Neural cell (in vitro differentiated cells): ENCODE measurements at regions not wholly inside any gene's neighbourhood (a gene's known extent, or its start where the extent isn't known, plus 50 kb on each side); places are given as distances from the start of the nearest gene placed in this dataset.

Experiments used
- H2AFZ ChIP-seq: fragments of 200-600, 300-800 bp; sonication (generic), shearing (Covaris generic); 2 replicates; pipeline ENCODE4 v1.6.0; 2014; ENCODE audit warnings: low read depth, mild to moderate bottlenecking, antibody characterized with exemption, low read length, moderate library complexity
- H3F3A ChIP-seq: fragments of 200-600 bp; shearing (Covaris generic); 2 replicates; pipeline ENCODE4 v1.6.1; 2016; ENCODE audit warnings: mild to moderate bottlenecking, moderate library complexity, mixed read lengths, antibody characterized with exemption, low read length; ENCODE audit not compliant: insufficient read depth, poor library complexity, severe bottlenecking
- H3K27ac ChIP-seq: fragments of 200-600, 300-800 bp; sonication (generic), shearing (Covaris generic); 2 replicates; pipeline ENCODE4 v1.5.1; 2014; ENCODE audit warnings: mild to moderate bottlenecking, low read length, moderate library complexity
- H3K27me3 ChIP-seq: fragments of 300-800, 200-600 bp; sonication (generic), shearing (Covaris generic); 2 replicates; pipeline ENCODE4 v1.6.0; 2014; ENCODE audit warnings: mild to moderate bottlenecking, low read depth, low read length, moderate library complexity; ENCODE audit not compliant: insufficient read depth
- H3K36me3 ChIP-seq: fragments of 300-800, 200-600 bp; sonication (generic), shearing (Covaris generic); 2 replicates; pipeline ENCODE4 v1.5.1; 2014; ENCODE audit warnings: mild to moderate bottlenecking, antibody characterized with exemption, low read length, moderate library complexity; ENCODE audit not compliant: insufficient read depth
- H3K4me2 ChIP-seq: fragments of 300-800, 200-600 bp; sonication (generic), shearing (Covaris generic); 2 replicates; pipeline ENCODE4 v1.6.0; 2014; ENCODE audit warnings: mild to moderate bottlenecking, low read length
- H3K4me3 ChIP-seq: fragments of 300-800, 200-600 bp; sonication (generic), shearing (Covaris generic); 2 replicates; pipeline ENCODE4 v1.5.1; 2014; ENCODE audit warnings: mild to moderate bottlenecking, low read length, moderate library complexity
- H3K79me2 ChIP-seq: fragments of 200-600 bp; shearing (Covaris generic); replicated peaks from 2 replicates; pipeline ENCODE4 v1.6.0; 2014; ENCODE audit warnings: mild to moderate bottlenecking, low read length, moderate library complexity; ENCODE audit not compliant: insufficient read depth
- H3K9ac ChIP-seq: fragments of 300-800, 200-600 bp; sonication (generic), shearing (Covaris generic); 2 replicates; pipeline ENCODE4 v1.6.1; 2016; ENCODE audit warnings: mild to moderate bottlenecking, low read length, mixed read lengths
- H3K9me2 ChIP-seq: fragments of 200-600 bp; shearing (Covaris generic); 2 replicates; pipeline ENCODE4 v1.6.1; 2016; ENCODE audit warnings: mild to moderate bottlenecking, low read length, mixed read lengths; ENCODE audit not compliant: insufficient read depth
- H3K9me3 ChIP-seq: fragments of 200-600, 300-800 bp; sonication (generic), shearing (Covaris generic); 2 replicates; pipeline ENCODE4 v1.6.1; 2016; ENCODE audit warnings: mild to moderate bottlenecking, mixed run types, low read length, moderate library complexity, mixed read lengths
- H4K20me1 ChIP-seq: fragments of 200-600 bp; shearing (Covaris generic); 2 replicates; pipeline ENCODE4 v1.6.1; 2016; ENCODE audit warnings: mild to moderate bottlenecking, mixed run types; ENCODE audit not compliant: insufficient read depth
- EP300 ChIP-seq: fragments of 450-650 bp; conservative IDR thresholded peaks from 2 replicates; pipeline ENCODE4 v1.6.1; 2014; ENCODE audit warnings: antibody characterized with exemption, mild to moderate bottlenecking, moderate library complexity; ENCODE audit not compliant: poor library complexity, severe bottlenecking
- EZH2 ChIP-seq: fragments of 200-600, 300-800 bp; shearing (Covaris generic), sonication (generic); IDR thresholded peaks from 2 replicates; pipeline ENCODE4 v1.6.1; 2014; ENCODE audit warnings: antibody characterized with exemption, low read length, borderline replicate concordance, mild to moderate bottlenecking; ENCODE audit not compliant: insufficient read depth, poor library complexity, severe bottlenecking
- MXI1 ChIP-seq: fragments of 450-650 bp; conservative IDR thresholded peaks from 2 replicates; pipeline ENCODE4 v1.6.1; 2014; ENCODE audit warnings: antibody characterized with exemption, mild to moderate bottlenecking; ENCODE audit not compliant: poor library complexity, severe bottlenecking
- POLR2AphosphoS5 ChIP-seq: IDR thresholded peaks from 2 replicates; pipeline ENCODE4 v1.6.1; 2012
- RAD21 ChIP-seq: fragments of 450-650 bp; conservative IDR thresholded peaks from 2 replicates; pipeline ENCODE4 v1.6.1; 2014; ENCODE audit warnings: antibody characterized with exemption, mild to moderate bottlenecking, moderate library complexity
- SMC3 ChIP-seq: fragments of 450-650 bp; conservative IDR thresholded peaks from 2 replicates; pipeline ENCODE4 v1.6.1; 2014; ENCODE audit warnings: antibody characterized with exemption, mild to moderate bottlenecking, moderate library complexity; ENCODE audit not compliant: poor library complexity
- TAF1 ChIP-seq: IDR thresholded peaks from 2 replicates; pipeline ENCODE4 v1.6.1; 2012; ENCODE audit warnings: low read depth
- TF ChIP-seq, protein P1 (sequence below): fragments of 450-650 bp; IDR thresholded peaks from 2 replicates; pipeline ENCODE4 v1.5.1; 2014; ENCODE audit warnings: antibody characterized with exemption, mild to moderate bottlenecking, moderate library complexity; ENCODE audit not compliant: poor library complexity, severe bottlenecking
- TF ChIP-seq, protein P2 (sequence below): IDR thresholded peaks from 2 replicates; pipeline ENCODE4 v1.6.1; 2012; ENCODE audit warnings: borderline replicate concordance

DNA sequence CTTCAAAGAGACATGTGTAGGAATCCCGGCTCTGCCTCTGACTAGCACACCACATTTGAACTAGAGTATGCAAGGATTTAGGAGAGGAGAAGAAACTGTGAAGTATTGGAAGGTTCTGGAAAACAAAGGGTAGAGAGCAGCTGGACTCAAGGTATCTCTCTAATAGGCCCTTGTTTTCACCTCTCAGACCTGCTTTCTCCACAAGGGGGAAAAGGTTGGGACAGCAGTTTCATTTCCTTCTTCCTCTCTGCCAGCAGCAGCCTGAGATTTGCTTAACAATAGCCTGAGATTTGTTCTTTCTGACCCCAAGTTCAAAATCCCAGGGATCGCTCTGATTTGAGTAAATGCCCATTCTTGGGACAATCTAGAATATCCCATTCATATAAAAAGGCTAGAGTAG, 430.6 kb upstream of the MCTP2 start:
- Histone ChIP-seq H3K27me3 (no peaks in the 10 kb centered on the region), H3K4me3 (no peak overlapping the region), H3K9me3 (no peaks in the 10 kb centered on the region), H3K27ac (no peak overlapping the region), H4K20me1 (no peaks in the 10 kb centered on the region), H3K79me2 (no peaks in the 10 kb centered on the region), H3K9me2 (no peaks in the 10 kb centered on the region), H3K36me3 (no peaks in the 10 kb centered on the region), H2AFZ (no peak overlapping the region), H3K9ac (no peak overlapping the region), H3K4me2 (no peak overlapping the region), H3F3A (no peaks in the 10 kb centered on the region)
- TF ChIP-seq EP300 (no peak), POLR2AphosphoS5 (no peak), EZH2 (no peak), SMC3 (no peak), TAF1 (no peak), RAD21 (no peak), MXI1 (no peak)
- TF ChIP-seq, protein P1, sequence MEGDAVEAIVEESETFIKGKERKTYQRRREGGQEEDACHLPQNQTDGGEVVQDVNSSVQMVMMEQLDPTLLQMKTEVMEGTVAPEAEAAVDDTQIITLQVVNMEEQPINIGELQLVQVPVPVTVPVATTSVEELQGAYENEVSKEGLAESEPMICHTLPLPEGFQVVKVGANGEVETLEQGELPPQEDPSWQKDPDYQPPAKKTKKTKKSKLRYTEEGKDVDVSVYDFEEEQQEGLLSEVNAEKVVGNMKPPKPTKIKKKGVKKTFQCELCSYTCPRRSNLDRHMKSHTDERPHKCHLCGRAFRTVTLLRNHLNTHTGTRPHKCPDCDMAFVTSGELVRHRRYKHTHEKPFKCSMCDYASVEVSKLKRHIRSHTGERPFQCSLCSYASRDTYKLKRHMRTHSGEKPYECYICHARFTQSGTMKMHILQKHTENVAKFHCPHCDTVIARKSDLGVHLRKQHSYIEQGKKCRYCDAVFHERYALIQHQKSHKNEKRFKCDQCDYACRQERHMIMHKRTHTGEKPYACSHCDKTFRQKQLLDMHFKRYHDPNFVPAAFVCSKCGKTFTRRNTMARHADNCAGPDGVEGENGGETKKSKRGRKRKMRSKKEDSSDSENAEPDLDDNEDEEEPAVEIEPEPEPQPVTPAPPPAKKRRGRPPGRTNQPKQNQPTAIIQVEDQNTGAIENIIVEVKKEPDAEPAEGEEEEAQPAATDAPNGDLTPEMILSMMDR = no peak

DNA sequence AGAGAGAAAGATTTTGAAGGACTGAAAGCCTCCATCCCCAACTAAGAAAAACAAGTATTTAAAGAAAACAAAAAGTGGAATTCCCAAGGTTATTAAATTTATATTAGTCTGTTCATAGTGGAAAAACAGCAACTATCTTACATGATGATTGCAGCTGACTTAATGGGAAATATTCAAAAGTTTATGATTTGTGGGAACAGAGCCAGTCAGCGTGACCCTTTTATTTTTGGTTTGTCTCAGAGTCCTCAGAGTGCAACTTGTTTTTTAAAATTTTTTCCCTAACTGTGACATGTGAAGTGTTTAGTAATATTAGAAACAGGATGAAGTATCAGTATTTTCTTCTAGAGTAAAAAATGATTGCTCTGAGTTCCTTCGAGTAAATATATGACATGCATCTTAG, 441.9 kb upstream of the MCTP2 start:
- Histone ChIP-seq H3K9ac (no peak overlapping the region), H3K9me3 (no peaks in the 10 kb centered on the region), H3K9me2 (no peaks in the 10 kb centered on the region), H3K4me3 (no peak overlapping the region), H3K79me2 (no peaks in the 10 kb centered on the region), H3K27ac (no peak overlapping the region), H3K36me3 (no peaks in the 10 kb centered on the region), H3K27me3 (no peaks in the 10 kb centered on the region), H2AFZ (no peak overlapping the region), H3K4me2 (no peak overlapping the region), H3F3A (no peaks in the 10 kb centered on the region), H4K20me1 (no peaks in the 10 kb centered on the region)
- TF ChIP-seq TAF1 (no peak), SMC3 (no peak), POLR2AphosphoS5 (no peak), RAD21 (no peak), EZH2 (no peak), EP300 (no peak), MXI1 (no peak)
- TF ChIP-seq, protein P2, sequence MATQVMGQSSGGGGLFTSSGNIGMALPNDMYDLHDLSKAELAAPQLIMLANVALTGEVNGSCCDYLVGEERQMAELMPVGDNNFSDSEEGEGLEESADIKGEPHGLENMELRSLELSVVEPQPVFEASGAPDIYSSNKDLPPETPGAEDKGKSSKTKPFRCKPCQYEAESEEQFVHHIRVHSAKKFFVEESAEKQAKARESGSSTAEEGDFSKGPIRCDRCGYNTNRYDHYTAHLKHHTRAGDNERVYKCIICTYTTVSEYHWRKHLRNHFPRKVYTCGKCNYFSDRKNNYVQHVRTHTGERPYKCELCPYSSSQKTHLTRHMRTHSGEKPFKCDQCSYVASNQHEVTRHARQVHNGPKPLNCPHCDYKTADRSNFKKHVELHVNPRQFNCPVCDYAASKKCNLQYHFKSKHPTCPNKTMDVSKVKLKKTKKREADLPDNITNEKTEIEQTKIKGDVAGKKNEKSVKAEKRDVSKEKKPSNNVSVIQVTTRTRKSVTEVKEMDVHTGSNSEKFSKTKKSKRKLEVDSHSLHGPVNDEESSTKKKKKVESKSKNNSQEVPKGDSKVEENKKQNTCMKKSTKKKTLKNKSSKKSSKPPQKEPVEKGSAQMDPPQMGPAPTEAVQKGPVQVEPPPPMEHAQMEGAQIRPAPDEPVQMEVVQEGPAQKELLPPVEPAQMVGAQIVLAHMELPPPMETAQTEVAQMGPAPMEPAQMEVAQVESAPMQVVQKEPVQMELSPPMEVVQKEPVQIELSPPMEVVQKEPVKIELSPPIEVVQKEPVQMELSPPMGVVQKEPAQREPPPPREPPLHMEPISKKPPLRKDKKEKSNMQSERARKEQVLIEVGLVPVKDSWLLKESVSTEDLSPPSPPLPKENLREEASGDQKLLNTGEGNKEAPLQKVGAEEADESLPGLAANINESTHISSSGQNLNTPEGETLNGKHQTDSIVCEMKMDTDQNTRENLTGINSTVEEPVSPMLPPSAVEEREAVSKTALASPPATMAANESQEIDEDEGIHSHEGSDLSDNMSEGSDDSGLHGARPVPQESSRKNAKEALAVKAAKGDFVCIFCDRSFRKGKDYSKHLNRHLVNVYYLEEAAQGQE = no peak
- TF ChIP-seq, protein P1 = no peak
